B cell (primary cell): ENCODE measurements at regions not wholly inside any gene's neighbourhood (a gene's known extent, or its start where the extent isn't known, plus 50 kb on each side); places are given as distances from the start of the nearest gene placed in this dataset.
"Not testable (repeated sequence)": the region's sequence is repeated elsewhere in the genome, so short reads cannot be mapped to it uniquely, and the experiment has no call there.

Source experiments
- ATAC-seq: fragments of 200-7000 bp; cut with Tn5 transposase; one replicate; pipeline ENCODE4 v1.10.0; 2021; ENCODE audit warnings: low read depth, mild to moderate bottlenecking, moderate number of reproducible peaks, moderate library complexity
- CTCF ChIA-PET: fragments of 350-600 bp; sonication (Branson Sonifier 250); formaldehyde crosslinking; loops from one replicate; lab custom pipeline; 2021; ENCODE audit warnings: antibody characterized with exemption, inconsistent platforms; lab: Charles Lee
- POLR2A ChIA-PET: fragments of 350-600 bp; sonication (Branson Sonifier 250); formaldehyde crosslinking; loops from one replicate; lab custom pipeline; 2021; ENCODE audit warnings: antibody characterized with exemption; lab: Charles Lee
- DNase-seq: peaks from one replicate; pipeline ENCODE4 v3.0.0; 2013
- H2AFZ ChIP-seq: 2 replicates; pipeline ENCODE4 v1.6.1; 2012; ENCODE audit warnings: mild to moderate bottlenecking, low read depth, low read length; ENCODE audit not compliant: insufficient read depth, poor library complexity, severe bottlenecking
- H3K27ac ChIP-seq, 2 donors: 1 replicate in 1 of 2; 2 replicates in 1 of 2; pipeline ENCODE4 v1.5.1; 2012 to 2013; ENCODE audit warnings: low read length in 2 of 2, mild to moderate bottlenecking in 2 of 2, moderate library complexity in 1 of 2
- H3K27me3 ChIP-seq, 4 experiments: fragments of 200-600 bp in 1 of 4; sonication (generic) in 1 of 4; replicated peaks in 1 of 4; 1 replicate in 2 of 4; 2 replicates in 2 of 4; pipeline versions ENCODE4 v1.6.1 to v1.7.0; 2013 to 2016; ENCODE audit warnings: low read length in 3 of 4, mild to moderate bottlenecking in 2 of 4, mixed read lengths in 1 of 4, moderate library complexity in 1 of 4; ENCODE audit not compliant: insufficient read depth in 4 of 4, control insufficient read depth in 3 of 4; ENCODE audit errors: control extremely low read depth in 1 of 4
- H3K36me3 ChIP-seq, 2 experiments: replicated peaks in 1 of 2; 1 replicate in 1 of 2; 2 replicates in 1 of 2; pipeline versions ENCODE4 v1.6.1 to v1.7.1; 2013; ENCODE audit warnings: low read length in 1 of 2; ENCODE audit not compliant: insufficient read depth in 2 of 2, control insufficient read depth in 1 of 2; ENCODE audit errors: control extremely low read depth in 1 of 2, extremely low read depth in 1 of 2
- H3K4me1 ChIP-seq, 2 donors: fragments of 200-600 bp in 1 of 2; sonication (generic) in 1 of 2; 1 replicate in 1 of 2; 2 replicates in 1 of 2; pipeline versions ENCODE4 v1.5.1 to v1.6.1; 2013 to 2017; ENCODE audit warnings: low read length in 2 of 2; ENCODE audit not compliant: control insufficient read depth in 2 of 2, insufficient read depth in 2 of 2
- H3K4me2 ChIP-seq: replicated peaks from 2 replicates; pipeline ENCODE3; 2012; ENCODE audit warnings: mild to moderate bottlenecking, low read depth, low read length; ENCODE audit not compliant: poor library complexity, severe bottlenecking
- H3K4me3 ChIP-seq, 5 experiments: fragments of 200-600 bp in 1 of 5; sonication (generic) in 1 of 5; 1 replicate in 3 of 5; 2 replicates in 2 of 5; pipeline versions ENCODE4 v1.5.1 to v1.7.0; 2011 to 2016; ENCODE audit warnings: low read length in 4 of 5, mild to moderate bottlenecking in 4 of 5, low read depth in 2 of 5, control low read depth in 1 of 5, moderate library complexity in 1 of 5; ENCODE audit not compliant: insufficient read depth in 1 of 5; ENCODE audit errors: control extremely low read depth in 1 of 5, extremely low read depth in 1 of 5
- H3K79me2 ChIP-seq: fragments of 200-600 bp; sonication (generic); one replicate; pipeline ENCODE4 v1.6.0; 2016; ENCODE audit warnings: low read length; ENCODE audit not compliant: control insufficient read depth, insufficient read depth
- H3K9ac ChIP-seq: fragments of 200-600 bp; sonication (generic); 2 replicates; pipeline ENCODE4 v1.6.1; 2017; ENCODE audit warnings: mild to moderate bottlenecking, low read length, moderate library complexity
- H3K9me3 ChIP-seq, 3 donors: one replicate each; pipeline versions ENCODE4 v1.6.1 to v1.7.1; 2013; ENCODE audit warnings: low read length in 2 of 3; ENCODE audit not compliant: control insufficient read depth in 2 of 3, insufficient read depth in 1 of 3; ENCODE audit errors: control extremely low read depth in 1 of 3
- H4K20me1 ChIP-seq: 2 replicates; pipeline ENCODE4 v1.6.0; 2012; ENCODE audit warnings: mild to moderate bottlenecking, low read length; ENCODE audit not compliant: insufficient read depth, control insufficient read depth, poor library complexity, severe bottlenecking
- H3K27ac Mint-ChIP-seq: one replicate; pipeline ENCODE4 v1.8.0; 2021; ENCODE audit warnings: mixed read lengths
- H3K27me3 Mint-ChIP-seq: one replicate; pipeline ENCODE4 v1.8.0; 2021; ENCODE audit warnings: mixed read lengths
- H3K4me1 Mint-ChIP-seq: one replicate; pipeline ENCODE4 v1.8.0; 2021; ENCODE audit warnings: mixed read lengths
- H3K4me3 Mint-ChIP-seq: one replicate; pipeline ENCODE4 v1.8.0; 2021; ENCODE audit warnings: mixed read lengths
- H3K9me3 Mint-ChIP-seq: one replicate; pipeline ENCODE4 v1.8.0; 2022; ENCODE audit warnings: mixed read lengths; ENCODE audit not compliant: insufficient read depth
- WGBS: methylation state at CpG from one replicate; pipeline ENCODE4 v1.1.5; 2013; ENCODE audit warnings: missing lambda C conversion rate; ENCODE audit not compliant: insufficient coverage; 5-methylcytosine and 5-hydroxymethylcytosine counted together
- intact Hi-C: fragments of 100-400 bp; cut with micrococcal nuclease; formaldehyde crosslinking; loops from one replicate; pipeline ENCODE4 v1.10.0; 2022

- H3K9me3 Mint-ChIP-seq, H3K4me3 Mint-ChIP-seq, intact Hi-C loops, H2AFZ ChIP-seq, H3K79me2 ChIP-seq, H3K27me3 ChIP-seq, H3K4me3 ChIP-seq, H3K27ac Mint-ChIP-seq, H3K27me3 Mint-ChIP-seq, H4K20me1 ChIP-seq, CTCF ChIA-PET, H3K36me3 ChIP-seq, H3K9me3 ChIP-seq, DNase-seq, POLR2A ChIA-PET, H3K9ac ChIP-seq, H3K4me2 ChIP-seq, H3K27ac ChIP-seq, H3K4me1 ChIP-seq, H3K4me1 Mint-ChIP-seq: not testable (repeated sequence)
- WGBS: no CpG with 5 or more reads among the region's 7 CpGs
- ATAC-seq: peak; percentile 60
Measured at GRCh38 chr2:97374426-97374825, 215.3 kb downstream of the ANKRD36B start.

- H3K79me2 ChIP-seq, POLR2A ChIA-PET, CTCF ChIA-PET, H3K9me3 ChIP-seq, DNase-seq, H3K27ac Mint-ChIP-seq, ATAC-seq, H4K20me1 ChIP-seq, H3K4me1 Mint-ChIP-seq, H3K27me3 ChIP-seq, H3K27ac ChIP-seq, H3K4me1 ChIP-seq, H2AFZ ChIP-seq, H3K9ac ChIP-seq, H3K4me3 ChIP-seq, intact Hi-C loops, H3K4me2 ChIP-seq, H3K9me3 Mint-ChIP-seq, H3K36me3 ChIP-seq, H3K27me3 Mint-ChIP-seq, H3K4me3 Mint-ChIP-seq: not testable (repeated sequence)
- no CpG with 5 or more reads among the region's 4 CpGs for WGBS
Measured at GRCh38 chr2:97363159-97363558, 226.5 kb downstream of the ANKRD36B start.
